ENCODE measurements at regions not wholly inside any gene's neighbourhood (a gene's known extent, or its start where the extent isn't known, plus 50 kb on each side); places are given as distances from the start of the nearest gene placed in this dataset.

- TF ChIP-seq EZH2 (IDR thresholded peaks at IDR 0.05; ENCODE audit: borderline replicate concordance, low read length) (no peak), CTCF (IDR thresholded peaks at IDR 0.05; ENCODE audit: low read length) (no peak)
- H3K27me3 ChIP-seq (ENCODE audit: insufficient read depth, low read length) = no peaks in the 10 kb centered on the region
- H4K20me1 ChIP-seq (ENCODE audit: insufficient read depth, low read length) = no peaks in the 10 kb centered on the region
- no peak overlapping the region for H3K9ac ChIP-seq (ENCODE audit: low read length)
- no peak overlapping the region for H3K27ac ChIP-seq (ENCODE audit: low read depth, low read length, poor library complexity, severe bottlenecking)
- H3K79me2 ChIP-seq (ENCODE audit: insufficient read depth, low read length) = no peaks in the 10 kb centered on the region
- no peak overlapping the region for H2AFZ ChIP-seq (ENCODE audit: low read length)
- no peaks in the 10 kb centered on the region for H3K36me3 ChIP-seq (ENCODE audit: insufficient read depth, low read length)
- H3K4me1 ChIP-seq (ENCODE audit: insufficient read depth, low read length, severe bottlenecking) = no peaks in the 10 kb centered on the region
- no peaks in the 10 kb centered on the region for H3K9me3 ChIP-seq (ENCODE audit: low read length)
- no peak overlapping the region for H3K4me2 ChIP-seq (ENCODE audit: low read length)
- no peak overlapping the region for H3K4me3 ChIP-seq (ENCODE audit: low read depth, low read length, poor library complexity, severe bottlenecking)
- H3K9me2 ChIP-seq (ENCODE audit: low read depth, low read length) = no peaks in the 10 kb centered on the region
- no peaks in the 10 kb centered on the region for H3F3A ChIP-seq (ENCODE audit: insufficient read depth, low read length)
Observed at GRCh38 chr9:73689051-73689870, 537.6 kb downstream of the ANXA1 start.

- Histone ChIP-seq H3K4me3 (ENCODE audit: low read depth, low read length, poor library complexity, severe bottlenecking) (no peak overlapping the region), H3K36me3 (ENCODE audit: insufficient read depth, low read length) (no peaks in the 10 kb centered on the region), H3K27ac (ENCODE audit: low read depth, low read length, poor library complexity, severe bottlenecking) (no peak overlapping the region), H3K79me2 (ENCODE audit: insufficient read depth, low read length) (no peaks in the 10 kb centered on the region), H3K9me2 (ENCODE audit: low read depth, low read length) (no peaks in the 10 kb centered on the region), H3K4me1 (ENCODE audit: insufficient read depth, low read length, severe bottlenecking) (no peaks in the 10 kb centered on the region), H2AFZ (ENCODE audit: low read length) (no peak overlapping the region), H3K9ac (ENCODE audit: low read length) (no peak overlapping the region), H3F3A (ENCODE audit: insufficient read depth, low read length) (no peaks in the 10 kb centered on the region), H3K9me3 (ENCODE audit: low read length) (no peaks in the 10 kb centered on the region), H4K20me1 (ENCODE audit: insufficient read depth, low read length) (no peaks in the 10 kb centered on the region), H3K4me2 (ENCODE audit: low read length) (no peak overlapping the region), H3K27me3 (ENCODE audit: insufficient read depth, low read length) (no peaks in the 10 kb centered on the region)
- TF ChIP-seq CTCF (IDR thresholded peaks at IDR 0.05; ENCODE audit: low read length) (no peak), EZH2 (IDR thresholded peaks at IDR 0.05; ENCODE audit: borderline replicate concordance, low read length) (no peak)
Observed at GRCh38 chr9:73701415-73702057, 549.9 kb downstream of the ANXA1 start.

GRCh38 chr9:73714294-73714693, 562.6 kb downstream of the ANXA1 start:
- Histone ChIP-seq H2AFZ (ENCODE audit: low read length) (no peak overlapping the region), H3K4me2 (ENCODE audit: low read length) (no peak overlapping the region), H4K20me1 (ENCODE audit: insufficient read depth, low read length) (no peaks in the 10 kb centered on the region), H3K4me3 (ENCODE audit: low read depth, low read length, poor library complexity, severe bottlenecking) (no peak overlapping the region), H3K27me3 (ENCODE audit: insufficient read depth, low read length) (no peaks in the 10 kb centered on the region), H3K9me2 (ENCODE audit: low read depth, low read length) (no peaks in the 10 kb centered on the region), H3K4me1 (ENCODE audit: insufficient read depth, low read length, severe bottlenecking) (no peaks in the 10 kb centered on the region), H3K36me3 (ENCODE audit: insufficient read depth, low read length) (no peaks in the 10 kb centered on the region), H3K27ac (ENCODE audit: low read depth, low read length, poor library complexity, severe bottlenecking) (no peak overlapping the region), H3K79me2 (ENCODE audit: insufficient read depth, low read length) (no peaks in the 10 kb centered on the region), H3K9ac (ENCODE audit: low read length) (no peak overlapping the region), H3K9me3 (ENCODE audit: low read length) (no peaks in the 10 kb centered on the region), H3F3A (ENCODE audit: insufficient read depth, low read length) (no peaks in the 10 kb centered on the region)
- no peak for TF ChIP-seq EZH2 (IDR thresholded peaks at IDR 0.05; ENCODE audit: borderline replicate concordance, low read length)
- TF ChIP-seq CTCF (IDR thresholded peaks at IDR 0.05; ENCODE audit: low read length) = no peak
